ENCODE measurements at regions not wholly inside any gene's neighbourhood (a gene's known extent, or its start where the extent isn't known, plus 50 kb on each side); places are given as distances from the start of the nearest gene placed in this dataset.

- TF ChIP-seq POLR2A (IDR thresholded peaks at IDR 0.05) (no peak), POLR2AphosphoS5 (IDR thresholded peaks at IDR 0.05) (no peak)
- TF ChIP-seq, protein P1, sequence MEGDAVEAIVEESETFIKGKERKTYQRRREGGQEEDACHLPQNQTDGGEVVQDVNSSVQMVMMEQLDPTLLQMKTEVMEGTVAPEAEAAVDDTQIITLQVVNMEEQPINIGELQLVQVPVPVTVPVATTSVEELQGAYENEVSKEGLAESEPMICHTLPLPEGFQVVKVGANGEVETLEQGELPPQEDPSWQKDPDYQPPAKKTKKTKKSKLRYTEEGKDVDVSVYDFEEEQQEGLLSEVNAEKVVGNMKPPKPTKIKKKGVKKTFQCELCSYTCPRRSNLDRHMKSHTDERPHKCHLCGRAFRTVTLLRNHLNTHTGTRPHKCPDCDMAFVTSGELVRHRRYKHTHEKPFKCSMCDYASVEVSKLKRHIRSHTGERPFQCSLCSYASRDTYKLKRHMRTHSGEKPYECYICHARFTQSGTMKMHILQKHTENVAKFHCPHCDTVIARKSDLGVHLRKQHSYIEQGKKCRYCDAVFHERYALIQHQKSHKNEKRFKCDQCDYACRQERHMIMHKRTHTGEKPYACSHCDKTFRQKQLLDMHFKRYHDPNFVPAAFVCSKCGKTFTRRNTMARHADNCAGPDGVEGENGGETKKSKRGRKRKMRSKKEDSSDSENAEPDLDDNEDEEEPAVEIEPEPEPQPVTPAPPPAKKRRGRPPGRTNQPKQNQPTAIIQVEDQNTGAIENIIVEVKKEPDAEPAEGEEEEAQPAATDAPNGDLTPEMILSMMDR (IDR thresholded peaks at IDR 0.05) = no peak
- no peaks in the 10 kb centered on the region for H3K36me3 ChIP-seq
- H3K4me3 ChIP-seq = no peak overlapping the region
- intact Hi-C loops (cut with DNase I; ENCODE audit: low total_unique reads) = no loop called here
- no peaks in the 10 kb centered on the region for H3K27me3 ChIP-seq
- H3K9me3 ChIP-seq = no peaks in the 10 kb centered on the region
- DNase-seq (ENCODE audit: low spot score in 2 of 2) = no peak
- no peaks in the 10 kb centered on the region for H3K4me1 ChIP-seq
- no peak overlapping the region for H3K27ac ChIP-seq
These were observed 419.7 kb upstream of the TNP1 start for GRCh38 chr2:217279556-217279955.

- Histone ChIP-seq H3K4me1 (no peaks in the 10 kb centered on the region), H3K4me3 (no peak overlapping the region), H3K9me3 (no peaks in the 10 kb centered on the region), H3K36me3 (no peaks in the 10 kb centered on the region), H3K27ac (no peak overlapping the region), H3K27me3 (no peaks in the 10 kb centered on the region)
- TF ChIP-seq POLR2AphosphoS5 (IDR thresholded peaks at IDR 0.05) = no peak
- no peak for TF ChIP-seq POLR2A (IDR thresholded peaks at IDR 0.05)
- TF ChIP-seq, protein P1 (IDR thresholded peaks at IDR 0.05) = no peak
- intact Hi-C loops (cut with DNase I; ENCODE audit: low total_unique reads) = no loop called here
- no peak for DNase-seq (ENCODE audit: low spot score in 2 of 2)
These were observed 419.3 kb upstream of the TNP1 start for GRCh38 chr2:217279140-217279539.

GRCh38 chr2:217277646-217278398, 418.0 kb upstream of the TNP1 start:
- H3K4me3 ChIP-seq = no peak overlapping the region
- peak in 1 of 2 donors; percentile 20 for DNase-seq (ENCODE audit: low spot score in 2 of 2)
- no peak for TF ChIP-seq POLR2AphosphoS5 (IDR thresholded peaks at IDR 0.05)
- TF ChIP-seq, protein P1 (IDR thresholded peaks at IDR 0.05) = no peak
- TF ChIP-seq POLR2A (IDR thresholded peaks at IDR 0.05) = no peak
- H3K9me3 ChIP-seq = no peaks in the 10 kb centered on the region
- no peaks in the 10 kb centered on the region for H3K27me3 ChIP-seq
- no peak overlapping the region for H3K27ac ChIP-seq
- no peaks in the 10 kb centered on the region for H3K4me1 ChIP-seq
- H3K36me3 ChIP-seq = no peaks in the 10 kb centered on the region
- intact Hi-C loops (cut with DNase I; ENCODE audit: low total_unique reads) = no loop called here

DNA sequence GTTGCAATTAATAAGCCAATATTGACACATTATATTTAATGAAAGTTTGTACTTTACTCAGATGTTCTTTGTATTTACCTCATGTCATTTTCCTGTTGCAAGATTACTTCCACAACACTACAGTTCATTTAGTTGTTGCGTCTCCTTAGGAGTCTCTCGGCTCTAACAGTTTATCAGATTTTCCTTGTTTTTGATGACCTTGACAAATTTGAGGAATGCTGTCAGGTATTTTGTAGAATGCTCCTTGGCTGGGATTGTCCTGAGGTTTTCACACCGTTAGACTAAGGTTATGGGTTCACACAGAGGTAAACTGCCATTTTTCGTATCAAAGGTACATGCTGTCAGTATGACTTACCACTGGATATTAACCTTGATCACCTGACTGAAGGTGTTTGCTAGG, 416.6 kb upstream of the TNP1 start:
- H3K4me1 ChIP-seq = no peaks in the 10 kb centered on the region
- H3K27me3 ChIP-seq = no peaks in the 10 kb centered on the region
- TF ChIP-seq, protein P1 (IDR thresholded peaks at IDR 0.05) = no peak
- TF ChIP-seq POLR2A (IDR thresholded peaks at IDR 0.05) (no peak), POLR2AphosphoS5 (IDR thresholded peaks at IDR 0.05) (no peak)
- intact Hi-C loops (cut with DNase I; ENCODE audit: low total_unique reads) = no loop called here
- H3K9me3 ChIP-seq = no peaks in the 10 kb centered on the region
- no peak overlapping the region for H3K4me3 ChIP-seq
- H3K27ac ChIP-seq = no peak overlapping the region
- H3K36me3 ChIP-seq = no peaks in the 10 kb centered on the region
- no peak for DNase-seq (ENCODE audit: low spot score in 2 of 2)

DNA sequence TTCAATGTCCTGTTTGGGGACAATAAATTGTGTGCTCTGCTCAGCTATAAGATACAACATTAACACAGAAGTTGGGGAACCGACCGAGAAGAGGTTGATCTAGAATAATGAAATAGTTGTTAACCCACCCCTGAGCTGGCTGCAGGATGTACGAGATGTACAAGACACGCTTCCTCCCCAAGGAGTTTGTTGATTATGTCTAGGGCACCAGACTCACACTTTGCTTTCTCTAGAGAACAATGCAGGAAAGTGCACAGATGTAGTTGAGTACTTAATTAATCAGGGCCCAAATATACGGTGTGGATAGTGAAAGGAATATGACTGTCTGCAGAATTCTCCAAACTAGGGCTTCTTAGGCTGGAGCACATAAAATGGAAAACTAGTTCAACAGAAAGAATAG, 415.2 kb upstream of the TNP1 start:
- Histone ChIP-seq H3K27ac (no peak overlapping the region), H3K36me3 (no peaks in the 10 kb centered on the region), H3K4me3 (no peak overlapping the region), H3K27me3 (no peaks in the 10 kb centered on the region), H3K9me3 (no peaks in the 10 kb centered on the region), H3K4me1 (no peaks in the 10 kb centered on the region)
- no peak for DNase-seq (ENCODE audit: low spot score in 2 of 2)
- intact Hi-C loops (cut with DNase I; ENCODE audit: low total_unique reads) = no loop called here
- no peak for TF ChIP-seq POLR2AphosphoS5 (IDR thresholded peaks at IDR 0.05)
- TF ChIP-seq, protein P1 (IDR thresholded peaks at IDR 0.05) = no peak
